ENCODE measurements at regions not wholly inside any gene's neighbourhood (a gene's known extent, or its start where the extent isn't known, plus 50 kb on each side); places are given as distances from the start of the nearest gene placed in this dataset.

- TF ChIP-seq, protein P1, sequence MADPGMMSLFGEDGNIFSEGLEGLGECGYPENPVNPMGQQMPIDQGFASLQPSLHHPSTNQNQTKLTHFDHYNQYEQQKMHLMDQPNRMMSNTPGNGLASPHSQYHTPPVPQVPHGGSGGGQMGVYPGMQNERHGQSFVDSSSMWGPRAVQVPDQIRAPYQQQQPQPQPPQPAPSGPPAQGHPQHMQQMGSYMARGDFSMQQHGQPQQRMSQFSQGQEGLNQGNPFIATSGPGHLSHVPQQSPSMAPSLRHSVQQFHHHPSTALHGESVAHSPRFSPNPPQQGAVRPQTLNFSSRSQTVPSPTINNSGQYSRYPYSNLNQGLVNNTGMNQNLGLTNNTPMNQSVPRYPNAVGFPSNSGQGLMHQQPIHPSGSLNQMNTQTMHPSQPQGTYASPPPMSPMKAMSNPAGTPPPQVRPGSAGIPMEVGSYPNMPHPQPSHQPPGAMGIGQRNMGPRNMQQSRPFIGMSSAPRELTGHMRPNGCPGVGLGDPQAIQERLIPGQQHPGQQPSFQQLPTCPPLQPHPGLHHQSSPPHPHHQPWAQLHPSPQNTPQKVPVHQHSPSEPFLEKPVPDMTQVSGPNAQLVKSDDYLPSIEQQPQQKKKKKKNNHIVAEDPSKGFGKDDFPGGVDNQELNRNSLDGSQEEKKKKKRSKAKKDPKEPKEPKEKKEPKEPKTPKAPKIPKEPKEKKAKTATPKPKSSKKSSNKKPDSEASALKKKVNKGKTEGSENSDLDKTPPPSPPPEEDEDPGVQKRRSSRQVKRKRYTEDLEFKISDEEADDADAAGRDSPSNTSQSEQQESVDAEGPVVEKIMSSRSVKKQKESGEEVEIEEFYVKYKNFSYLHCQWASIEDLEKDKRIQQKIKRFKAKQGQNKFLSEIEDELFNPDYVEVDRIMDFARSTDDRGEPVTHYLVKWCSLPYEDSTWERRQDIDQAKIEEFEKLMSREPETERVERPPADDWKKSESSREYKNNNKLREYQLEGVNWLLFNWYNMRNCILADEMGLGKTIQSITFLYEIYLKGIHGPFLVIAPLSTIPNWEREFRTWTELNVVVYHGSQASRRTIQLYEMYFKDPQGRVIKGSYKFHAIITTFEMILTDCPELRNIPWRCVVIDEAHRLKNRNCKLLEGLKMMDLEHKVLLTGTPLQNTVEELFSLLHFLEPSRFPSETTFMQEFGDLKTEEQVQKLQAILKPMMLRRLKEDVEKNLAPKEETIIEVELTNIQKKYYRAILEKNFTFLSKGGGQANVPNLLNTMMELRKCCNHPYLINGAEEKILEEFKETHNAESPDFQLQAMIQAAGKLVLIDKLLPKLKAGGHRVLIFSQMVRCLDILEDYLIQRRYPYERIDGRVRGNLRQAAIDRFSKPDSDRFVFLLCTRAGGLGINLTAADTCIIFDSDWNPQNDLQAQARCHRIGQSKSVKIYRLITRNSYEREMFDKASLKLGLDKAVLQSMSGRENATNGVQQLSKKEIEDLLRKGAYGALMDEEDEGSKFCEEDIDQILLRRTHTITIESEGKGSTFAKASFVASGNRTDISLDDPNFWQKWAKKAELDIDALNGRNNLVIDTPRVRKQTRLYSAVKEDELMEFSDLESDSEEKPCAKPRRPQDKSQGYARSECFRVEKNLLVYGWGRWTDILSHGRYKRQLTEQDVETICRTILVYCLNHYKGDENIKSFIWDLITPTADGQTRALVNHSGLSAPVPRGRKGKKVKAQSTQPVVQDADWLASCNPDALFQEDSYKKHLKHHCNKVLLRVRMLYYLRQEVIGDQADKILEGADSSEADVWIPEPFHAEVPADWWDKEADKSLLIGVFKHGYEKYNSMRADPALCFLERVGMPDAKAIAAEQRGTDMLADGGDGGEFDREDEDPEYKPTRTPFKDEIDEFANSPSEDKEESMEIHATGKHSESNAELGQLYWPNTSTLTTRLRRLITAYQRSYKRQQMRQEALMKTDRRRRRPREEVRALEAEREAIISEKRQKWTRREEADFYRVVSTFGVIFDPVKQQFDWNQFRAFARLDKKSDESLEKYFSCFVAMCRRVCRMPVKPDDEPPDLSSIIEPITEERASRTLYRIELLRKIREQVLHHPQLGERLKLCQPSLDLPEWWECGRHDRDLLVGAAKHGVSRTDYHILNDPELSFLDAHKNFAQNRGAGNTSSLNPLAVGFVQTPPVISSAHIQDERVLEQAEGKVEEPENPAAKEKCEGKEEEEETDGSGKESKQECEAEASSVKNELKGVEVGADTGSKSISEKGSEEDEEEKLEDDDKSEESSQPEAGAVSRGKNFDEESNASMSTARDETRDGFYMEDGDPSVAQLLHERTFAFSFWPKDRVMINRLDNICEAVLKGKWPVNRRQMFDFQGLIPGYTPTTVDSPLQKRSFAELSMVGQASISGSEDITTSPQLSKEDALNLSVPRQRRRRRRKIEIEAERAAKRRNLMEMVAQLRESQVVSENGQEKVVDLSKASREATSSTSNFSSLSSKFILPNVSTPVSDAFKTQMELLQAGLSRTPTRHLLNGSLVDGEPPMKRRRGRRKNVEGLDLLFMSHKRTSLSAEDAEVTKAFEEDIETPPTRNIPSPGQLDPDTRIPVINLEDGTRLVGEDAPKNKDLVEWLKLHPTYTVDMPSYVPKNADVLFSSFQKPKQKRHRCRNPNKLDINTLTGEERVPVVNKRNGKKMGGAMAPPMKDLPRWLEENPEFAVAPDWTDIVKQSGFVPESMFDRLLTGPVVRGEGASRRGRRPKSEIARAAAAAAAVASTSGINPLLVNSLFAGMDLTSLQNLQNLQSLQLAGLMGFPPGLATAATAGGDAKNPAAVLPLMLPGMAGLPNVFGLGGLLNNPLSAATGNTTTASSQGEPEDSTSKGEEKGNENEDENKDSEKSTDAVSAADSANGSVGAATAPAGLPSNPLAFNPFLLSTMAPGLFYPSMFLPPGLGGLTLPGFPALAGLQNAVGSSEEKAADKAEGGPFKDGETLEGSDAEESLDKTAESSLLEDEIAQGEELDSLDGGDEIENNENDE (IDR thresholded peaks at IDR 0.05; ENCODE audit: insufficient replicate concordance, low read length), result no peak
- TF ChIP-seq FOSL1 (IDR thresholded peaks at IDR 0.05; ENCODE audit: insufficient read depth, low read depth, low read length) (no peak), TAF7 (optimal IDR thresholded peaks at IDR 0.05; ENCODE audit: borderline replicate concordance, low read depth, low read length) (no peak), POLR2A (IDR thresholded peaks at IDR 0.05; ENCODE audit: control extremely low read depth in 1 of 2, low read depth in 2 of 2, low read length in 2 of 2) (no peak), SAP30 (IDR thresholded peaks at IDR 0.05; ENCODE audit: insufficient read depth, insufficient replicate concordance, low read length) (no peak), POU5F1 (IDR thresholded peaks at IDR 0.05; ENCODE audit: low read depth, low read length) (no peak)
Measured at GRCh38 chr7:67432536-67433234, 436.1 kb downstream of the TYW1 start (continued).

All from H1 (cell line).